ENCODE measurements at regions not wholly inside any gene's neighbourhood (a gene's known extent, or its start where the extent isn't known, plus 50 kb on each side); places are given as distances from the start of the nearest gene placed in this dataset.
"Not testable (repeated sequence)": the region's sequence is repeated elsewhere in the genome, so short reads cannot be mapped to it uniquely, and the experiment has no call there.

GRCh38 chr5:106399391-106399790 lies 1271.3 kb downstream of the EFNA5 start:
- no peak overlapping the region for H3K27ac ChIP-seq
- TF ChIP-seq CTCF (conservative IDR thresholded peaks at IDR 0.05) = no peak

GRCh38 chr5:106397700-106398099 lies 1273.0 kb downstream of the EFNA5 start:
- no peak for TF ChIP-seq CTCF (conservative IDR thresholded peaks at IDR 0.05)
- no peak overlapping the region for H3K27ac ChIP-seq

- no peak overlapping the region for H3K27ac ChIP-seq
- no peak for TF ChIP-seq CTCF (conservative IDR thresholded peaks at IDR 0.05)
Measured at GRCh38 chr5:106393276-106393675, 1277.5 kb downstream of the EFNA5 start.

- H3K27ac ChIP-seq = no peak overlapping the region
- no peak for TF ChIP-seq CTCF (conservative IDR thresholded peaks at IDR 0.05)
Measured at GRCh38 chr5:106392766-106393165, 1278.0 kb downstream of the EFNA5 start.

DNA sequence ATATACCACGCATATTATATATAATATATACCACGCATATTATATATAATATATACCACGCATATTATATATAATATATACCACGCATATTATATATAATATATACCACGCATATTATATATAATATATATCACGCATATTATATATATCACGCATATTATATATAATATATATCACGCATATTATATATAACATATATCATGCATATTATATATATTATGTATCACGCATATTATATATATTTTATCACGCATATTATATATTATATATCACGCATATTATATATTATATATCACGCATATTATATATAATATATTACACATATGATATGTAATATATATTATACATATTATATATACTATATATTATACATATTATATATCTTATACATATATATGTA lies 1283.0 kb downstream of the EFNA5 start:
- not testable (repeated sequence) for H3K27ac ChIP-seq

- H3K27ac ChIP-seq = no peak overlapping the region
- no peak for TF ChIP-seq CTCF (conservative IDR thresholded peaks at IDR 0.05)
Measured at GRCh38 chr5:106386287-106386686, 1284.5 kb downstream of the EFNA5 start.

GRCh38 chr5:106380736-106381135 lies 1290.0 kb downstream of the EFNA5 start:
- TF ChIP-seq CTCF (conservative IDR thresholded peaks at IDR 0.05) = no peak
- H3K27ac ChIP-seq = no peak overlapping the region

- TF ChIP-seq CTCF (conservative IDR thresholded peaks at IDR 0.05) = no peak
- H3K27ac ChIP-seq = no peak overlapping the region
Measured at GRCh38 chr5:106376522-106376921, 1294.2 kb downstream of the EFNA5 start.

Data from VCaP (cell line).